ENCODE measurements at regions not wholly inside any gene's neighbourhood (a gene's known extent, or its start where the extent isn't known, plus 50 kb on each side); places are given as distances from the start of the nearest gene placed in this dataset.

- TF ChIP-seq CTCF (IDR thresholded peaks at IDR 0.05) (no peak), MAX (IDR thresholded peaks at IDR 0.05; ENCODE audit: low read depth) (no peak), EZH2phosphoT487 (IDR thresholded peaks at IDR 0.05; ENCODE audit: borderline replicate concordance, low read depth) (no peak)
Observed at GRCh38 chr13:58767566-58767965, 1136.0 kb downstream of the PCDH17 start.
